HEK293T (cell line): ENCODE measurements at regions not wholly inside any gene's neighbourhood (a gene's known extent, or its start where the extent isn't known, plus 50 kb on each side); places are given as distances from the start of the nearest gene placed in this dataset.

Experiments used
- CTCF ChIA-PET: fragments of 350-600 bp; formaldehyde crosslinking; extraction: SDS; loops from one replicate; lab custom pipeline; 2021; ENCODE audit warnings: antibody characterized with exemption, inconsistent platforms; lab: Yijun Ruan, JAX
- POLR2A ChIA-PET: fragments of 350-600 bp; formaldehyde crosslinking; extraction: SDS; loops from one replicate; lab custom pipeline; 2020; ENCODE audit warnings: antibody characterized with exemption, inconsistent platforms; lab: Yijun Ruan, JAX
- DNase-seq: peaks from one replicate; pipeline ENCODE4 v3.0.0; 2012; ENCODE audit warnings: mixed read lengths; ENCODE audit errors: extremely low spot score
- ARNT ChIP-seq: fragments of 450-650 bp; IDR thresholded peaks from 2 replicates; pipeline ENCODE4 v1.6.1; 2017; ENCODE audit warnings: mild to moderate bottlenecking
- BHLHE40 ChIP-seq: fragments of 450-650 bp; IDR thresholded peaks from 2 replicates; pipeline ENCODE4 v1.6.1; 2016; ENCODE audit warnings: mild to moderate bottlenecking, moderate library complexity, borderline replicate concordance
- CTBP1 ChIP-seq: fragments of 450-650 bp; IDR thresholded peaks from 2 replicates; pipeline ENCODE4 v1.6.1; 2016; ENCODE audit warnings: borderline replicate concordance
- ELF4 ChIP-seq: fragments of 450-650 bp; IDR thresholded peaks from 2 replicates; pipeline ENCODE4 v1.6.1; 2017; ENCODE audit warnings: antibody characterized with exemption
- FOXA1 ChIP-seq: fragments of 450-650 bp; IDR thresholded peaks from 2 replicates; pipeline ENCODE4 v1.6.1; 2016; ENCODE audit warnings: mild to moderate bottlenecking
- FOXK2 ChIP-seq: fragments of 450-650 bp; IDR thresholded peaks from 2 replicates; pipeline ENCODE4 v1.6.1; 2016; ENCODE audit warnings: mild to moderate bottlenecking
- FOXM1 ChIP-seq: fragments of 450-650 bp; IDR thresholded peaks from 2 replicates; pipeline ENCODE4 v1.6.1; 2017; ENCODE audit warnings: mild to moderate bottlenecking, borderline replicate concordance
- HDGF ChIP-seq: fragments of 450-650 bp; IDR thresholded peaks from 2 replicates; pipeline ENCODE4 v1.6.1; 2017; ENCODE audit warnings: antibody characterized with exemption, borderline replicate concordance
- L3MBTL2 ChIP-seq: fragments of 450-650 bp; conservative IDR thresholded peaks from 2 replicates; pipeline ENCODE4 v1.6.1; 2016; ENCODE audit warnings: mild to moderate bottlenecking
- LEF1 ChIP-seq: fragments of 450-650 bp; IDR thresholded peaks from 2 replicates; pipeline ENCODE4 v1.6.1; 2017; ENCODE audit warnings: mild to moderate bottlenecking, borderline replicate concordance
- NFRKB ChIP-seq: fragments of 450-650 bp; IDR thresholded peaks from 2 replicates; pipeline ENCODE4 v1.6.1; 2016; ENCODE audit warnings: mild to moderate bottlenecking, moderate library complexity
- SP1 ChIP-seq: fragments of 450-650 bp; IDR thresholded peaks from 2 replicates; pipeline ENCODE4 v1.6.1; 2017
- SUZ12 ChIP-seq: fragments of 450-650 bp; IDR thresholded peaks from 2 replicates; pipeline ENCODE4 v1.6.1; 2016; ENCODE audit warnings: mild to moderate bottlenecking
- TARDBP ChIP-seq: fragments of 450-650 bp; IDR thresholded peaks from 2 replicates; pipeline ENCODE4 v1.6.1; 2016
- ZNF384 ChIP-seq: fragments of 450-650 bp; IDR thresholded peaks from 2 replicates; pipeline ENCODE4 v1.6.1; 2016
- TF ChIP-seq, protein P1 (sequence below): fragments of 450-650 bp; IDR thresholded peaks from 2 replicates; pipeline ENCODE4 v1.6.1; 2016

DNA sequence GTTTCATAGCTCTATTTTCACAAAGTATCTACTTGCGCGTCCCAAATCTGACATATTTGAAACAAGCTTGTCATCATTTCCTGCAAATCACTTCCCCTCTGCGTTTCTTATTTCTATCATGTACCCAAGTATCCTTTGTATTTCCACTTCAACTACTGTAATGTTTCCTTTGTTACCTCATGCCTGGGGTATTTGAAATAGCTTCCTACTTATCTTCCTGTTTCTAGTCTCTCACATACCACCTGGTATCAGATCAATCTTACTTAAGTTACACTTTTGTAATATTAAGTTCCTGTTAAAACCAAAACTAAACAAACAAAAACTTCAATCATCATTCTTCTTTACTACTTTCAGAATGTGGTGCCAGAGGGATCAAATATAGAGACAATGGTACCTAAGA, 93.6 kb upstream of the SMAD1 start:
- no peak for DNase-seq
- POLR2A ChIA-PET = no interaction called here
- CTCF ChIA-PET = interaction anchor here (1.1 kb wide), 1 partner anchor 12 kb away, joined by 3 read pairs; no protein-coding TSS in a partner anchor
- TF ChIP-seq ZNF384 (no peak), FOXA1 (no peak), FOXK2 (no peak), NFRKB (no peak), L3MBTL2 (no peak), SUZ12 (no peak), SP1 (no peak), CTBP1 (no peak), TARDBP (no peak), BHLHE40 (no peak), ELF4 (no peak)
- TF ChIP-seq, protein P1, sequence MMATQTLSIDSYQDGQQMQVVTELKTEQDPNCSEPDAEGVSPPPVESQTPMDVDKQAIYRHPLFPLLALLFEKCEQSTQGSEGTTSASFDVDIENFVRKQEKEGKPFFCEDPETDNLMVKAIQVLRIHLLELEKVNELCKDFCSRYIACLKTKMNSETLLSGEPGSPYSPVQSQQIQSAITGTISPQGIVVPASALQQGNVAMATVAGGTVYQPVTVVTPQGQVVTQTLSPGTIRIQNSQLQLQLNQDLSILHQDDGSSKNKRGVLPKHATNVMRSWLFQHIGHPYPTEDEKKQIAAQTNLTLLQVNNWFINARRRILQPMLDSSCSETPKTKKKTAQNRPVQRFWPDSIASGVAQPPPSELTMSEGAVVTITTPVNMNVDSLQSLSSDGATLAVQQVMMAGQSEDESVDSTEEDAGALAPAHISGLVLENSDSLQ = no peak

DNA sequence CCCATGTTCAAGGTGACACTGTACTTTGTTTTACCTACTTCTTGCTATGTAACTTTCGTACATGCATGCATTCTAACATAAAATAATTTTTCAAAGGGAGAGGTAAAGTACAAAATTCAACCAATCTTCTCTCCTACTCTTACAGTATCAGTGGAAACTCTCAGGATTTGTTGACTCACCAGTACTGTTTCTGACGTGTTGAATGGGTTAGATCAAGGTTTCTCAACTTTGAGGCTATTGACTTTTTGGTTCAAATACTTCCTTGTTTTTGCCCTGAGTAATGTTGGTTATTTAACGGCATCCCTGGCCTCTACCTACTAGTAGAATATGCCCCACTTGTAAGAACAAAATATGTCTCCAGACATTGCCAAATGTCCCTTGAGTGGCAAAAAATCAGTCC, 94.6 kb upstream of the SMAD1 start:
- DNase-seq = no peak
- TF ChIP-seq LEF1 (no peak), L3MBTL2 (no peak), NFRKB (no peak), TARDBP (no peak), FOXK2 (no peak), CTBP1 (no peak)
- ChIA-PET CTCF (no interaction called here), POLR2A (no interaction called here)

DNA sequence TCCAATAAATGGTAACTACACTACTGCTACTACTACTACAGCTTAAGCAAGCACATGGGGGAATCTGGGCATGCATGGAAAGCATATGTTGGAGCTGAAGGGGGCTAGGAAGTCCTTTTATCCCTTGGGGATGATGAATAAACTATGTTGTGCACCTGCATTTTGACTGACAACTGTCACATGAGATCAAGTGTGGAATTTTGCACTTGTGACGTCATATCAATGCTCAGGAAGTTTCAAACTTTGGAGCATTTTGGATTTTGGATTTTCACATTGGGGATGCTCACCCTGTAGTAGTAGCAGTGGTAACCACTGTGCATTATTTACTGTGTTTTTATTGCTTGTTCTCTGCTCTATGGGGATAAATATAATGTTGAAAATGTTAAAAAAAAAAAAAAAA, 100.5 kb upstream of the SMAD1 start:
- CTCF ChIA-PET = no interaction called here
- no peak for TF ChIP-seq ELF4
- no peak for TF ChIP-seq ZNF384
- TF ChIP-seq NFRKB = no peak
- TF ChIP-seq SUZ12 = no peak
- no peak for TF ChIP-seq SP1
- no peak for TF ChIP-seq ARNT
- no peak for TF ChIP-seq FOXA1
- TF ChIP-seq LEF1 = no peak
- TF ChIP-seq CTBP1 = no peak
- TF ChIP-seq FOXK2 = no peak
- no peak for TF ChIP-seq HDGF
- TF ChIP-seq, protein P1 = no peak
- TF ChIP-seq L3MBTL2 = no peak
- TF ChIP-seq TARDBP = no peak
- no peak for TF ChIP-seq FOXM1
- no peak for TF ChIP-seq BHLHE40
- POLR2A ChIA-PET = no interaction called here

DNA sequence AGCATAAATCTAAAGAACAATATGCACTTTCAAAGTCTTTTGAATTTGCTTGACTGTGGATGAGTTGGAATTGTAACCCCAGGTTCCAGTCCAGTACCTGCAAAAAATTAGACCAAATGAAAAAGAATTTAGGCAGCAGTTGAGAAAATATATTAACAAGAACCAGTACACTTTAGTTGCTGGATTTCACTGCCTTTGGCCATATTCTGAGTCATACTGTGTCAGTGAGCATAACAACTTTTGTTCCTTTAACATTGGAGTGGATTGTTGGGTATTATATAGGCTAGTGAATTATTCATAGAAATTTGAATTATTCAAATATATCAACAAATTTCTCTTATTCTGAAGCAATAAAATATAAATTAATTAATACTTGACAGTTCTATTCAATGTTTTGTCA, 101.5 kb upstream of the SMAD1 start:
- ChIA-PET CTCF (no interaction called here), POLR2A (no interaction called here)
- TF ChIP-seq FOXM1 = no peak
- no peak for TF ChIP-seq CTBP1
- TF ChIP-seq SP1 = no peak
- TF ChIP-seq, protein P1 = no peak
- TF ChIP-seq NFRKB = no peak
- TF ChIP-seq FOXK2 = no peak
- no peak for TF ChIP-seq LEF1
- TF ChIP-seq SUZ12 = no peak
- TF ChIP-seq TARDBP = no peak
- TF ChIP-seq BHLHE40 = no peak
- TF ChIP-seq ZNF384 = no peak
- TF ChIP-seq L3MBTL2 = no peak
- TF ChIP-seq FOXA1 = no peak
- TF ChIP-seq HDGF = no peak
- TF ChIP-seq ARNT = no peak
- no peak for TF ChIP-seq ELF4
- DNase-seq = no peak

More for the DNA sequence above, 100.5 kb upstream of the SMAD1 start:
- DNase-seq = no peak

DNA sequence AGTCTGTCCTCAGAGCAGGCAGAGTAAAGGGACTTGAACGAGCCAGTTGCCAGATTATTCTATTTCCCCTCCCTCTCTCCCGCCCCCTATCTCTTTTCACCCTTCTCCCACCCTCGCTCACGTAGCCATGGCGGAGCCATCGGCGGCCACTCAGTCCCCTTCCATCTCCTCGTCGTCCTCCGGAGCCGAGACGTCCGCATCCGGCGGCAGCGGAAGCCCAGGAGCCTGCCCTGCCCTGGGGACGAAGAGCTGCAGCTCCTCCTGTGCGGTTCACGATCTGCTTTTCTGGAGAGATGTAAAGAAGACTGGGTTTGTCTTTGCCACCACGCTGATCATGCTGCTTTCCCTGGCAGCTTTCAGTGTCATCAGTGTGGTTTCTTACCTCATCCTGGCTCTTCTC, 106.2 kb upstream of the SMAD1 start:
- TF ChIP-seq FOXM1 = no peak
- TF ChIP-seq SUZ12 = no peak
- TF ChIP-seq NFRKB = no peak
- no peak for TF ChIP-seq BHLHE40
- TF ChIP-seq CTBP1 = no peak
- no peak for TF ChIP-seq ARNT
- TF ChIP-seq ELF4 = no peak
- DNase-seq = no peak
- ChIA-PET POLR2A (no interaction called here), CTCF (no interaction called here)

DNA sequence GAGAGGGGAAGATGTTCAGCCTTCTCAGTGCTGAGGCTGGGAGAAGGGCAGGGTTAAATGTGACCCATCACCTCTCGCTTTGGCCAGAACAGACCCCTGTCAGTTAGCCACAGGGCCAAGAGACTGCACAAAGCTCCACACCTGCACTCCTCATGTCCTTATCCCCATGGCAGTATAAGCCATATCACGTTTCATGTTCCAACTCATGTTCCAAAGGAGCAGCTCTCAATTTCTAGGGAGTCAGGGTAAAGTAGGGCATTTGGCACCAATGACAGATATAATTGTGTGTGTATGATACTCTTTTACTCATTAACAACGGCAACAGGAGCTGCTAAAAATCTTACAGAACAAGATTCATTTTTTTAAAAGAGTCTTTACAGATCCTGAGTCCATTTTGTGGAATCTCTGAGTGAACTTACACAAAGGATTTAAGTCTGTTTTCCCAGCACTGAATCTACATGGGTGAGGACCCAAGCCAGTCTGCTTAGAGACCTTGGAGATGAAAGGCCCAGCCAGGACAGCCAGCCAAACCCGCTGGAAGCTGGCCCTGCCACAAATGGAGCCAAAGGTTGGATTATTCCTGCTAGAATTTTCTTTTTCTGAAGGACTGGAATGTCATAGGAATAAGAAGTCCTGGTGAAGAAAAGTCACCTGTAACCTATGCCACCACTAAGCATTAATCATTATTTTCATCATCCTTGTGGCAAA, 129.1 kb upstream of the SMAD1 start:
- ChIA-PET POLR2A (no interaction called here), CTCF (no interaction called here)
- DNase-seq = no peak
- no peak for TF ChIP-seq FOXA1
- TF ChIP-seq ARNT = no peak
- no peak for TF ChIP-seq BHLHE40
- TF ChIP-seq L3MBTL2 = no peak
- TF ChIP-seq, protein P1 = no peak
- TF ChIP-seq CTBP1 = no peak
- no peak for TF ChIP-seq ZNF384
- no peak for TF ChIP-seq ELF4
- no peak for TF ChIP-seq LEF1
- no peak for TF ChIP-seq SUZ12
- TF ChIP-seq TARDBP = no peak
